ENCODE measurements at regions not wholly inside any gene's neighbourhood (a gene's known extent, or its start where the extent isn't known, plus 50 kb on each side); places are given as distances from the start of the nearest gene placed in this dataset.

- in situ Hi-C loops (cut with HindIII; ENCODE audit: low sequenced_read_pairs) = no loop called here
Measured at GRCh38 chr1:88080875-88081274, 603.2 kb upstream of the PKN2 start.

GRCh38 chr1:88088481-88088880 lies 595.6 kb upstream of the PKN2 start:
- in situ Hi-C loops (cut with HindIII; ENCODE audit: low sequenced_read_pairs) = no loop called here

- in situ Hi-C loops (cut with HindIII; ENCODE audit: low sequenced_read_pairs) = no loop called here
Measured at GRCh38 chr1:88089961-88090360, 594.1 kb upstream of the PKN2 start.

- in situ Hi-C loops (cut with HindIII; ENCODE audit: low sequenced_read_pairs) = no loop called here
Measured at GRCh38 chr1:88098881-88099280, 585.2 kb upstream of the PKN2 start.

- in situ Hi-C loops (cut with HindIII; ENCODE audit: low sequenced_read_pairs) = no loop called here
Measured at GRCh38 chr1:88101041-88101440, 583.0 kb upstream of the PKN2 start.

GRCh38 chr1:88104236-88104635 lies 579.8 kb upstream of the PKN2 start:
- in situ Hi-C loops (cut with HindIII; ENCODE audit: low sequenced_read_pairs) = no loop called here

GRCh38 chr1:88104886-88105285 lies 579.2 kb upstream of the PKN2 start:
- in situ Hi-C loops (cut with HindIII; ENCODE audit: low sequenced_read_pairs) = no loop called here

- in situ Hi-C loops (cut with HindIII; ENCODE audit: low sequenced_read_pairs) = no loop called here
Measured at GRCh38 chr1:88111816-88112215, 572.3 kb upstream of the PKN2 start.

- in situ Hi-C loops (cut with HindIII; ENCODE audit: low sequenced_read_pairs) = no loop called here
Measured at GRCh38 chr1:88117597-88117996, 566.5 kb upstream of the PKN2 start.

GRCh38 chr1:88118176-88118845 lies 565.8 kb upstream of the PKN2 start:
- in situ Hi-C loops (cut with HindIII; ENCODE audit: low sequenced_read_pairs) = no loop called here

- in situ Hi-C loops (cut with HindIII; ENCODE audit: low sequenced_read_pairs) = no loop called here
Measured at GRCh38 chr1:88124614-88125013, 559.5 kb upstream of the PKN2 start.

GRCh38 chr1:88126467-88126866 lies 557.6 kb upstream of the PKN2 start:
- in situ Hi-C loops (cut with HindIII; ENCODE audit: low sequenced_read_pairs) = no loop called here

GRCh38 chr1:88133991-88134390 lies 550.1 kb upstream of the PKN2 start:
- in situ Hi-C loops (cut with HindIII; ENCODE audit: low sequenced_read_pairs) = no loop called here

GRCh38 chr1:88134983-88135921 lies 548.8 kb upstream of the PKN2 start:
- in situ Hi-C loops (cut with HindIII; ENCODE audit: low sequenced_read_pairs) = no loop called here

- in situ Hi-C loops (cut with HindIII; ENCODE audit: low sequenced_read_pairs) = no loop called here
Measured at GRCh38 chr1:88139633-88140032, 544.4 kb upstream of the PKN2 start.

- in situ Hi-C loops (cut with HindIII; ENCODE audit: low sequenced_read_pairs) = no loop called here
Measured at GRCh38 chr1:88140325-88140724, 543.7 kb upstream of the PKN2 start.

- in situ Hi-C loops (cut with HindIII; ENCODE audit: low sequenced_read_pairs) = no loop called here
Measured at GRCh38 chr1:88141499-88142074, 542.5 kb upstream of the PKN2 start.

- in situ Hi-C loops (cut with HindIII; ENCODE audit: low sequenced_read_pairs) = no loop called here
Measured at GRCh38 chr1:88145752-88146151, 538.3 kb upstream of the PKN2 start.

GRCh38 chr1:88149686-88150085 lies 534.4 kb upstream of the PKN2 start:
- in situ Hi-C loops (cut with HindIII; ENCODE audit: low sequenced_read_pairs) = no loop called here

- in situ Hi-C loops (cut with HindIII; ENCODE audit: low sequenced_read_pairs) = no loop called here
Measured at GRCh38 chr1:88150330-88150729, 533.7 kb upstream of the PKN2 start.

GRCh38 chr1:88163187-88163586 lies 520.9 kb upstream of the PKN2 start:
- in situ Hi-C loops (cut with HindIII; ENCODE audit: low sequenced_read_pairs) = no loop called here

GRCh38 chr1:88168126-88168525 lies 515.9 kb upstream of the PKN2 start:
- in situ Hi-C loops (cut with HindIII; ENCODE audit: low sequenced_read_pairs) = no loop called here

Measured in endothelial cell of hepatic sinusoid (primary cell).